GM12864 (cell line): ENCODE measurements at regions not wholly inside any gene's neighbourhood (a gene's known extent, or its start where the extent isn't known, plus 50 kb on each side); places are given as distances from the start of the nearest gene placed in this dataset.

Experiments
- DNase-seq: peaks from one replicate; pipeline ENCODE4 v3.0.0-alpha.2; 2011; ENCODE audit warnings: low read depth
- H3K4me3 ChIP-seq: 2 replicates; pipeline ENCODE4 v1.5.1; 2011; ENCODE audit warnings: mild to moderate bottlenecking, low read depth, low read length, control low read depth
- CTCF ChIP-seq: IDR thresholded peaks from 2 replicates; pipeline ENCODE4 v1.5.1; 2011; ENCODE audit warnings: low read depth, mild to moderate bottlenecking, moderate library complexity, low read length, control low read depth, inconsistent platforms; ENCODE audit errors: missing control alignments

- DNase-seq, result no peak
- H3K4me3 ChIP-seq, result no peak overlapping the region
- TF ChIP-seq CTCF, result no peak
These were observed 56.3 kb upstream of the GDNF start for GRCh38 chr5:37896159-37896558.

- TF ChIP-seq CTCF, result no peak
- no peak for DNase-seq
- no peak overlapping the region for H3K4me3 ChIP-seq
These were observed 53.7 kb upstream of the GDNF start for GRCh38 chr5:37893434-37894134.

- no peak for TF ChIP-seq CTCF
- no peak overlapping the region for H3K4me3 ChIP-seq
- DNase-seq, result no peak
These were observed 52.7 kb upstream of the GDNF start for GRCh38 chr5:37892586-37892985.

- H3K4me3 ChIP-seq, result no peak overlapping the region
- TF ChIP-seq CTCF, result no peak
- no peak for DNase-seq
These were observed 52.0 kb upstream of the GDNF start for GRCh38 chr5:37891832-37892231.

GRCh38 chr5:37889612-37890317 lies 49.9 kb upstream of the GDNF start:
- no peak for TF ChIP-seq CTCF
- no peak for DNase-seq
- no peak overlapping the region for H3K4me3 ChIP-seq
